HEK293T (cell line): ENCODE measurements at regions not wholly inside any gene's neighbourhood (a gene's known extent, or its start where the extent isn't known, plus 50 kb on each side); places are given as distances from the start of the nearest gene placed in this dataset.

Experiments used
- CTCF ChIA-PET: fragments of 350-600 bp; formaldehyde crosslinking; extraction: SDS; loops from one replicate; lab custom pipeline; 2021; ENCODE audit warnings: antibody characterized with exemption, inconsistent platforms; lab: Yijun Ruan, JAX
- POLR2A ChIA-PET: fragments of 350-600 bp; formaldehyde crosslinking; extraction: SDS; loops from one replicate; lab custom pipeline; 2020; ENCODE audit warnings: antibody characterized with exemption, inconsistent platforms; lab: Yijun Ruan, JAX
- DNase-seq: peaks from one replicate; pipeline ENCODE4 v3.0.0; 2012; ENCODE audit warnings: mixed read lengths; ENCODE audit errors: extremely low spot score
- ARNT ChIP-seq: fragments of 450-650 bp; IDR thresholded peaks from 2 replicates; pipeline ENCODE4 v1.6.1; 2017; ENCODE audit warnings: mild to moderate bottlenecking
- BHLHE40 ChIP-seq: fragments of 450-650 bp; IDR thresholded peaks from 2 replicates; pipeline ENCODE4 v1.6.1; 2016; ENCODE audit warnings: mild to moderate bottlenecking, moderate library complexity, borderline replicate concordance
- CTBP1 ChIP-seq: fragments of 450-650 bp; IDR thresholded peaks from 2 replicates; pipeline ENCODE4 v1.6.1; 2016; ENCODE audit warnings: borderline replicate concordance
- ELF4 ChIP-seq: fragments of 450-650 bp; IDR thresholded peaks from 2 replicates; pipeline ENCODE4 v1.6.1; 2017; ENCODE audit warnings: antibody characterized with exemption
- FOXA1 ChIP-seq: fragments of 450-650 bp; IDR thresholded peaks from 2 replicates; pipeline ENCODE4 v1.6.1; 2016; ENCODE audit warnings: mild to moderate bottlenecking
- FOXK2 ChIP-seq: fragments of 450-650 bp; IDR thresholded peaks from 2 replicates; pipeline ENCODE4 v1.6.1; 2016; ENCODE audit warnings: mild to moderate bottlenecking
- FOXM1 ChIP-seq: fragments of 450-650 bp; IDR thresholded peaks from 2 replicates; pipeline ENCODE4 v1.6.1; 2017; ENCODE audit warnings: mild to moderate bottlenecking, borderline replicate concordance
- HDGF ChIP-seq: fragments of 450-650 bp; IDR thresholded peaks from 2 replicates; pipeline ENCODE4 v1.6.1; 2017; ENCODE audit warnings: antibody characterized with exemption, borderline replicate concordance
- L3MBTL2 ChIP-seq: fragments of 450-650 bp; conservative IDR thresholded peaks from 2 replicates; pipeline ENCODE4 v1.6.1; 2016; ENCODE audit warnings: mild to moderate bottlenecking
- LEF1 ChIP-seq: fragments of 450-650 bp; IDR thresholded peaks from 2 replicates; pipeline ENCODE4 v1.6.1; 2017; ENCODE audit warnings: mild to moderate bottlenecking, borderline replicate concordance
- NFRKB ChIP-seq: fragments of 450-650 bp; IDR thresholded peaks from 2 replicates; pipeline ENCODE4 v1.6.1; 2016; ENCODE audit warnings: mild to moderate bottlenecking, moderate library complexity
- SP1 ChIP-seq: fragments of 450-650 bp; IDR thresholded peaks from 2 replicates; pipeline ENCODE4 v1.6.1; 2017
- SUZ12 ChIP-seq: fragments of 450-650 bp; IDR thresholded peaks from 2 replicates; pipeline ENCODE4 v1.6.1; 2016; ENCODE audit warnings: mild to moderate bottlenecking
- TARDBP ChIP-seq: fragments of 450-650 bp; IDR thresholded peaks from 2 replicates; pipeline ENCODE4 v1.6.1; 2016
- ZNF384 ChIP-seq: fragments of 450-650 bp; IDR thresholded peaks from 2 replicates; pipeline ENCODE4 v1.6.1; 2016
- TF ChIP-seq, protein P1 (sequence below): fragments of 450-650 bp; IDR thresholded peaks from 2 replicates; pipeline ENCODE4 v1.6.1; 2016

DNA sequence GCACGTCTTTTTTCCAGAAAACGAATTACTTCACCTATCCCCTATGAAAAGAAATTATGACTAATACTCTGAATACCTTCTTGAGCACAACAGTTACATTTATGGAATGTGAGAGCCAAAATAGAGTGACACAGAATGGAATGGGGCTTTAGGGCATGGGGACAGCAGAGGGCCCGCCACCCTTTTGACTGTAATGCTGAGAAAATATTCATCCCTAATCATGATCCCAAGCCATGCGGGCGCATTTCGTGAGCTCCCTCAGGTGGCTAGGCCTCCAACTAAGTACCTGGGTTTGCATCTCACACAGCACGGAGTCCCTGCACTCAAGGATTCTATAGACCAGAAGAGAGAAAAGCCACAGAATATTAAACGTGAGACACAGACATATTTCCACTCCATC lies 212.6 kb downstream of the SOD2 start:
- DNase-seq = no peak
- TF ChIP-seq BHLHE40 (no peak), ARNT (no peak)
- ChIA-PET POLR2A (no interaction called here), CTCF (no interaction called here)

GRCh38 chr6:159479146-159479545 lies 213.9 kb downstream of the SOD2 start:
- POLR2A ChIA-PET = interaction anchor here (0.7 kb wide), 1 partner anchor 11 kb away, joined by 3 read pairs; no protein-coding TSS in a partner anchor
- no peak for DNase-seq
- TF ChIP-seq NFRKB (no peak), L3MBTL2 (no peak), FOXK2 (no peak), FOXA1 (no peak), TARDBP (no peak), ELF4 (no peak), CTBP1 (no peak), BHLHE40 (no peak), FOXM1 (no peak), SP1 (no peak)
- TF ChIP-seq, protein P1, sequence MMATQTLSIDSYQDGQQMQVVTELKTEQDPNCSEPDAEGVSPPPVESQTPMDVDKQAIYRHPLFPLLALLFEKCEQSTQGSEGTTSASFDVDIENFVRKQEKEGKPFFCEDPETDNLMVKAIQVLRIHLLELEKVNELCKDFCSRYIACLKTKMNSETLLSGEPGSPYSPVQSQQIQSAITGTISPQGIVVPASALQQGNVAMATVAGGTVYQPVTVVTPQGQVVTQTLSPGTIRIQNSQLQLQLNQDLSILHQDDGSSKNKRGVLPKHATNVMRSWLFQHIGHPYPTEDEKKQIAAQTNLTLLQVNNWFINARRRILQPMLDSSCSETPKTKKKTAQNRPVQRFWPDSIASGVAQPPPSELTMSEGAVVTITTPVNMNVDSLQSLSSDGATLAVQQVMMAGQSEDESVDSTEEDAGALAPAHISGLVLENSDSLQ = no peak
- CTCF ChIA-PET = no interaction called here

- TF ChIP-seq NFRKB (no peak), FOXK2 (no peak), TARDBP (no peak), FOXA1 (no peak), ELF4 (no peak), LEF1 (no peak), L3MBTL2 (no peak), BHLHE40 (no peak), ARNT (no peak)
- TF ChIP-seq, protein P1 = no peak
- POLR2A ChIA-PET = no interaction called here
- DNase-seq = no peak
- CTCF ChIA-PET = no interaction called here
These were observed 219.4 kb downstream of the SOD2 start for GRCh38 chr6:159473475-159474263.

DNA sequence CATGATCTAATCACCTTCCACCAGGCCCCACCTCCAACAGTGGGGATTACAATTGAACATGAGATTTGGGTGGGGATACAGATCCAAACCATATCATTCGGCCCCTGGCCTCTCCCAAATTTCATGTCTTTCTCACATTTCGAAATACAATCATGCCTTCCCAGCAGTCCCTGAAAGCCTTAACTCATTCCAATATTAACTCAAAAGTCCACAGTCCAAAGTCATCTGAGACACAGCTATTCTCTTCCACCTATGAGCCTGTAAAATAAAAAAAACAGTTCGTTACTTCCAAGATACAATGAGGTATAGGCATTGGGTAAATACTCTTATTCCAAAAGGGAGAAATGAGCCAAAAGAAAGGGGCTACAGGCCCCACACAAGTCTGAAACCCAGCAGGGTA lies 222.6 kb downstream of the SOD2 start:
- no peak for DNase-seq
- POLR2A ChIA-PET = no interaction called here
- TF ChIP-seq FOXA1 (no peak), HDGF (no peak), L3MBTL2 (no peak), SUZ12 (no peak), ELF4 (no peak), ZNF384 (no peak), NFRKB (no peak), ARNT (no peak), LEF1 (no peak)
- TF ChIP-seq, protein P1 = no peak
- CTCF ChIA-PET = no interaction called here

DNA sequence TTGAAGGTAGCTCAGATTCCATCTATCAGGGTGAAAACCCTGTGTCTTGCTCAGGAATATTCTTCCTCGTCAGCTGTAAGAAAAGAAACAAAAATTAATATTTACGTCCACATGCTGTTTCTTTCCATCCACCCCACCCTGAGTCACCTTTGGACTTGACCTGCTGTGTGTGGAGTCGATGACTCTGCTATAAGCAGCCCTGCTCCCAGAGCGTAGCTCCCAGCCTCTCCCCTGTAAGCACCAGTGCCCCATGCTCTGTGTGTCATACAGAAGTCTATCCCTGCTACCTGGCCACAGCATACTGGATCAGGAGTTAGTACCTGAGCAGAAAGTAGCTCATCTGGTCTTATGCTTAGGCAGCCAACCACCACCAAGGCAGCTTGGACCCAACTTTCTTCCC lies 223.6 kb downstream of the SOD2 start:
- TF ChIP-seq, protein P1 = no peak
- DNase-seq = no peak
- POLR2A ChIA-PET = no interaction called here
- CTCF ChIA-PET = no interaction called here

- CTCF ChIA-PET = no interaction called here
- DNase-seq = no peak
- TF ChIP-seq L3MBTL2 (no peak), BHLHE40 (no peak), ELF4 (no peak), FOXK2 (no peak), HDGF (no peak), FOXM1 (no peak), SP1 (no peak), ZNF384 (no peak), FOXA1 (no peak), LEF1 (no peak), ARNT (no peak), NFRKB (no peak), SUZ12 (no peak), TARDBP (no peak), CTBP1 (no peak)
- TF ChIP-seq, protein P1 = no peak
- POLR2A ChIA-PET = no interaction called here
These were observed 224.0 kb downstream of the SOD2 start for GRCh38 chr6:159468994-159469393.
